ENCODE measurements at regions not wholly inside any gene's neighbourhood (a gene's known extent, or its start where the extent isn't known, plus 50 kb on each side); places are given as distances from the start of the nearest gene placed in this dataset.

GRCh38 chr3:193847402-193847801 lies 254.4 kb downstream of the OPA1 start:
- no peak for DNase-seq (ENCODE audit: low read depth in 2 of 2)

- no peak for DNase-seq (ENCODE audit: low read depth in 2 of 2)
Measured at GRCh38 chr3:193848547-193848946, 255.5 kb downstream of the OPA1 start.

- no peak for DNase-seq (ENCODE audit: low read depth in 2 of 2)
Measured at GRCh38 chr3:193850084-193850619, 257.1 kb downstream of the OPA1 start.

- no peak for DNase-seq (ENCODE audit: low read depth in 2 of 2)
Measured at GRCh38 chr3:193851428-193851847, 258.4 kb downstream of the OPA1 start.

GRCh38 chr3:193851941-193852674 lies 259.1 kb downstream of the OPA1 start:
- DNase-seq (ENCODE audit: low read depth in 2 of 2), result no peak

- DNase-seq (ENCODE audit: low read depth in 2 of 2), result no peak
Measured at GRCh38 chr3:193852901-193853300, 259.9 kb downstream of the OPA1 start.

GRCh38 chr3:193853511-193854219 lies 260.7 kb downstream of the OPA1 start:
- no peak for DNase-seq (ENCODE audit: low read depth in 2 of 2)

GRCh38 chr3:193857996-193858395 lies 265.0 kb downstream of the OPA1 start:
- DNase-seq (ENCODE audit: low read depth in 2 of 2), result no peak

- no peak for DNase-seq (ENCODE audit: low read depth in 2 of 2)
Measured at GRCh38 chr3:193859195-193859594, 266.2 kb downstream of the OPA1 start.

GRCh38 chr3:193861012-193861411 lies 268.0 kb downstream of the OPA1 start:
- DNase-seq (ENCODE audit: low read depth in 2 of 2), result no peak

GRCh38 chr3:193862843-193863242 lies 269.8 kb downstream of the OPA1 start:
- DNase-seq (ENCODE audit: low read depth in 2 of 2), result no peak

- DNase-seq (ENCODE audit: low read depth in 2 of 2), result no peak
Measured at GRCh38 chr3:193863657-193864357, 270.8 kb downstream of the OPA1 start.

- no peak for DNase-seq (ENCODE audit: low read depth in 2 of 2)
Measured at GRCh38 chr3:193865339-193865738, 270.6 kb upstream of the HES1 start.

- DNase-seq (ENCODE audit: low read depth in 2 of 2), result no peak
Measured at GRCh38 chr3:193865896-193866480, 270.0 kb upstream of the HES1 start.

GRCh38 chr3:193868590-193868989 lies 267.4 kb upstream of the HES1 start:
- DNase-seq (ENCODE audit: low read depth in 2 of 2), result no peak

GRCh38 chr3:193869221-193870201 lies 266.4 kb upstream of the HES1 start:
- peak; percentile 9 to 38 for DNase-seq (ENCODE audit: low read depth in 2 of 2)

- no peak for DNase-seq (ENCODE audit: low read depth in 2 of 2)
Measured at GRCh38 chr3:193870376-193871219, 265.4 kb upstream of the HES1 start.

GRCh38 chr3:193871220-193871485 lies 264.8 kb upstream of the HES1 start:
- no peak for DNase-seq (ENCODE audit: low read depth in 2 of 2)

GRCh38 chr3:193872265-193872753 lies 263.6 kb upstream of the HES1 start:
- peak; percentile 4 to 17 for DNase-seq (ENCODE audit: low read depth in 2 of 2)
